Uterus (tissue), 2 donors: ENCODE measurements at regions not wholly inside any gene's neighbourhood (a gene's known extent, or its start where the extent isn't known, plus 50 kb on each side); places are given as distances from the start of the nearest gene placed in this dataset.

Experiments
- CTCF ChIP-seq, 4 experiments: fragments of 200-600 bp in 2 of 4; fragments of 450-650 bp in 2 of 4; sonication (generic) in 2 of 4; IDR thresholded peaks; one replicate each; pipeline ENCODE4 v1.5.1; 2016 to 2019; ENCODE audit warnings: antibody characterized with exemption in 4 of 4, mild to moderate bottlenecking in 2 of 4, moderate library complexity in 1 of 4
- POLR2A ChIP-seq, 2 donors: fragments of 450-650 bp; IDR thresholded peaks; one replicate each; pipeline ENCODE4 v1.6.1; 2016; ENCODE audit warnings: antibody characterized with exemption in 2 of 2, mild to moderate bottlenecking in 1 of 2, moderate library complexity in 1 of 2

GRCh38 chr13:78323848-78324247, 279.5 kb downstream of the POU4F1 start:
- TF ChIP-seq CTCF (IDR thresholded peaks at IDR 0.05) (no peak), POLR2A (IDR thresholded peaks at IDR 0.05) (no peak)
